Fibroblast of mammary gland (primary cell): ENCODE measurements at regions not wholly inside any gene's neighbourhood (a gene's known extent, or its start where the extent isn't known, plus 50 kb on each side); places are given as distances from the start of the nearest gene placed in this dataset.

Experiments used
- DNase-seq: peaks from one replicate; pipeline ENCODE4 v3.0.0-alpha.2; 2010; ENCODE audit warnings: low read depth
- H3K4me3 ChIP-seq: 2 replicates; pipeline ENCODE4 v1.5.1; 2011; ENCODE audit warnings: low read depth, mild to moderate bottlenecking, low read length, moderate library complexity; ENCODE audit not compliant: control insufficient read depth
- CTCF ChIP-seq: conservative IDR thresholded peaks from 2 replicates; pipeline ENCODE4 v1.5.1; 2011; ENCODE audit warnings: low read depth, low read length, inconsistent platforms; ENCODE audit not compliant: control insufficient read depth, insufficient read depth

- no peak for TF ChIP-seq CTCF
- H3K4me3 ChIP-seq, result no peak overlapping the region
- DNase-seq, result no peak
These were observed 170.3 kb upstream of the USP24 start for GRCh38 chr1:55385402-55386018.

- no peak for TF ChIP-seq CTCF
- H3K4me3 ChIP-seq, result no peak overlapping the region
- no peak for DNase-seq
These were observed 169.5 kb upstream of the USP24 start for GRCh38 chr1:55384637-55385036.

- H3K4me3 ChIP-seq, result no peak overlapping the region
- TF ChIP-seq CTCF, result no peak
- DNase-seq, result no peak
These were observed 167.7 kb upstream of the USP24 start for GRCh38 chr1:55382806-55383305.

- no peak for TF ChIP-seq CTCF
- H3K4me3 ChIP-seq, result no peak overlapping the region
- no peak for DNase-seq
These were observed 166.8 kb upstream of the USP24 start for GRCh38 chr1:55381983-55382382.

- no peak for DNase-seq
- no peak for TF ChIP-seq CTCF
- no peak overlapping the region for H3K4me3 ChIP-seq
These were observed 166.3 kb upstream of the USP24 start for GRCh38 chr1:55381491-55381890.

GRCh38 chr1:55380355-55380970, 165.3 kb upstream of the USP24 start:
- DNase-seq, result no peak
- H3K4me3 ChIP-seq, result no peak overlapping the region
- TF ChIP-seq CTCF, result no peak

- DNase-seq, result peak; percentile 61
- TF ChIP-seq CTCF, result peak; percentile 84
- no peak overlapping the region for H3K4me3 ChIP-seq
These were observed 163.4 kb upstream of the USP24 start for GRCh38 chr1:55378582-55378981.
